ENCODE measurements at regions not wholly inside any gene's neighbourhood (a gene's known extent, or its start where the extent isn't known, plus 50 kb on each side); places are given as distances from the start of the nearest gene placed in this dataset.
"Not testable (repeated sequence)": the region's sequence is repeated elsewhere in the genome, so short reads cannot be mapped to it uniquely, and the experiment has no call there.

DNA sequence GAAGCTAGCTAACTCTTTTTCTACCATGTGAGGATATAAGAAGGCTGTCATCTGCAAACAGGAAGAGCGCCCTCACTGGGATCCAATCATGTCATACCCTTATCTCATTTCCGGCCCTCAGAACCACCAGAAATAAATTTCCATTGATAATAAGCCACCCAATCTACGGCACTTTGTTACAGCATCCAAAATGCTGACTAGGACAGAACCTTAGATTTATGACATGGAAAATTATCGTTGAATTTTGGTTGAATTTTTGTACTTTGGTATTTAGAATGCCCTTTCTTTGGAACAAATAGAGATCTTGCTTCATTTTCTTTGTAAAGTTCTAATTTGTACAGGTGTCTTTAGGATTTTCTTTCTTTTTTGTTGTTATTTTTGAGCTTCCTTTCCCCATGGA, 53.3 kb upstream of the CYLC2 start:
- DNase-seq: no peak

- peak; percentile 8 for DNase-seq
These were observed 72.6 kb upstream of the CYLC2 start for GRCh38 chr9:102922526-102922925.

DNA sequence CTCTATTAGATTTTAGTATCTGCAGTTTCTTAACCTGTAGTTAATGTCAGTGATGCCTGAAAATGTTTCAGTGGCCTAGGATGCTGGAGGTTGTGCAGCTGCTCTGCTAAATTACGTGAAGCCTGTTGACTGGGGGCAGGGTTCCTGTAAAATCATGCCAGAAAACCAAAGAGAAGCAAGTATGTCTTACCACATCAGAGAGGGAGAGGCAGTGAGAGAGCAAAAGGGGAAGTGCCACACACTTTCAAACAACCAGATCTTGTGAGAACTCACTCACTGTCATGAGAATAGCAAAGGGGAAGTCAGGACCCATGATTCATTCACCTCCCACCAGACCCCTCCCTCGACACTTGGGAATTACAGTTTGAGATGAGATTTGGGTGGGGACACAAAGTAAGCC, 83.9 kb upstream of the CYLC2 start:
- DNase-seq: no peak

DNA sequence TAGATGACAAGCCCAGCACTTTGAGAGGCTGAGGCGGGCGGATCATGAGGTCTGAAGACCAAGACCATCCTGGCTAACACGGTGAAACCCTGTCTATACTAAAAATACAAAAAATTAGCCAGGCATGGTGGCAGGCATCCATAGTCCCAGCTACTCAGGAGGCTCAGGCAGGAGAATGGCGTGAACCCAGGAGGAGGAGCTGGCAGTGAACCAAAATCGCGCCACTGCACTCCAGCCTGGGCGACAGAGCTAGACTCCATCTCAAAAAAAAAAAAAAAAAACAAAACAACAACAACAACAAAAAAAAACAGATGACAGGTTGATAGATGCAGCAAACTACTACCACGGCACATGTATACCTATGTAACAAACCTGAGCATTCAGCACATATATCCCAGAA, 89.3 kb upstream of the CYLC2 start:
- not testable (repeated sequence) for DNase-seq

GRCh38 chr9:102892025-102892424, 103.1 kb upstream of the CYLC2 start:
- DNase-seq: no peak

- DNase-seq: not testable (repeated sequence)
These were observed 106.4 kb upstream of the CYLC2 start for GRCh38 chr9:102888747-102889146.

DNA sequence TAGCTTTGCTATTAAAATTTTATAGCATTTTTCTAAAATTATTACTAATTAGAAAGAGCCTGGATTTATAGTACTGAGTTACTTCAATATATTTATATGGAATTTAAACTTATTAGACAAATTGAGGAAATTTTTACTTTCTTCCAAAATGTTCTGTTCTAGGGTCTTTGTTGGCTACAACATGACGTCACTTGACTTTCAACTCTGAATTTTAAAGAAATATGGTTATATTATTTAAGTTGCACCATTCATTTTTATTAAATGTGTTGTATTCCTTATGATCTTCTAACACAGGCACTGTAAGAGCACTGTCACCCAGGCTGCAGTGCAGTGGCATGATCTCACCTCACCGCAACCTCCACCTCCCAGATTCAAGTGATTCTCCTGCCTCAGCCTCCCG, 119.4 kb upstream of the CYLC2 start:
- no peak for DNase-seq

- DNase-seq: no peak
These were observed 127.6 kb upstream of the CYLC2 start for GRCh38 chr9:102867488-102867887.

DNA sequence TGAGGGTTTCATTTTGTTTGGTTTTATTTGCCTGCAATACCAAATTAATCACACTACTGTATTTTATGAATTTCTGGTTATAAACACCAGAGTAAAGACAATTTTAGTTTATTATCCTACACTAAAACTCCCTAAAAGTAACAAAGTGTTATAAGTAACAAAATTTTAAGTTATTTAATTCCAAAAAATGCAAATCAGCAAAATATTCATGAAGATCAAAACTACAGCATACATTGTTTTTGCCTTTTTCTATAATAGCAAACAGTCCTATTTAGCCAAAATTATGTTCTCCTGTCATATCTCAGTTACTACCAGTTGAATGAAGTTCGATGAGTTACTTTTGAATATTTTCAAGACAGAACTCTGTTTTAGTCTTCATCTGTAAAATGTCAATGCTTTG, 132.7 kb upstream of the CYLC2 start:
- DNase-seq: no peak

GRCh38 chr9:102855641-102856040, 139.5 kb upstream of the CYLC2 start:
- no peak for DNase-seq

DNA sequence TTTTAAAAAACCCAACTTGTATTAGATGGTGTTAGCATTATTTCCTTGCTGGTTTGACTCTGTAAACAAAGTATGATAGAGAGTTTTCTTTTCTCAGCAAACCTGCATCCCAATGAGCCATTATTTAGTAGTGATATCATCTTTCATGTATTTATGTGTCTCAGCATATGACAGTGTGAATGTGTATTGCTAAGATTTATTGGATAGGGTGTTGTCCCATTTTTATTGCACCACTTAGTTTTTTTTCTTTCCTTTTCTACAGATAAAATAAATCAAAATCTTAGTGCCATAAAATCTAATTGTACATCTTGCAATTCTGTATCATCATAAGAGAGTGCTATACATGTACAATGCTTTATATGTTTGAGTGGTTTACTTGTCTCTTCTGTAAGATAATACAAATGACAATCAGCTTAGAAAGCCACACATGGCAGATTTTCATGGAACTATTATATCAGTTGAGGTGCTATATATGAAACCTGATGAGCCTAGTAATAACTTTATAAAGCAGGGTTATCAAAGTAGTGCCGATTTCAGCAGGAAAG, 149.2 kb upstream of the CYLC2 start:
- no peak for DNase-seq

DNA sequence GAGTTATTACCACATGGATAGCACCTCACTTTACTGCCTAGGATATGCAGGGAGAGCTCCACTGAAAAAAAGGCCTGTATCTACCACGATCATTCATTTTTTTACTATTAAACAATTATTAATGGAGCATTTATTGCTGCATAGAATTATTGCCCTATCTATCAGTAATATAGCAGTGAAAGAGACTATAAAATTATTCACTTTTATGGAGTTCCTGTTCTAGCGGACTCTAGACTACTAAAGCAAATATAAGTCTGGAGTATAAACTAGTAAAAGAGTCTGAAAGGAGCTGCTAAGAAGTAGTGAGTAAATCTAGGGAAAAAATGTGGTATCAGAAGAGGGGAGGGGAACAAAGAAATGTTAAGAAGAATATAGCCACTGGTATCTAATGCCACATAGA, 150.4 kb upstream of the CYLC2 start:
- no peak for DNase-seq

GRCh38 chr9:102842423-102842822, 152.7 kb upstream of the CYLC2 start:
- DNase-seq: no peak

GRCh38 chr9:102841376-102841775, 153.8 kb upstream of the CYLC2 start:
- no peak for DNase-seq

- no peak for DNase-seq
These were observed 154.8 kb upstream of the CYLC2 start for GRCh38 chr9:102840335-102840734.

DNA sequence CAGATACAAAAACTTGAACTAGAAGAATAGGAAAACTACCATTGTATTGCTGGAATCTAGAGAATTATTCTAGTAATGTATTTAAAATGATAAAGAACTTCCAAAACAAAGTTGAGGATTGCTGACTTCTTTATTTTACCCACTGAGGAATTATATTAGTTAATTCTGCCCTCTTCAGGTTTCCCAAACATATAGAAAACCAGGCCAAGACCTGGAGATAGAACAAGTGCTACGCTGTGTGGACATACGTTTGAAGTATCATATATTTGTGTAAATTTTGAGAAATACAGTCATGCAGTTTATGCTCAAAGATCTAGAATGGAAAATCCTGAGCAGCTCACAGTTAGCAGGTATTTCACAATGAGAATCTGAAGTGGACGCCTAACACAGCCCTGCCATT, 162.3 kb upstream of the CYLC2 start:
- no peak for DNase-seq

- DNase-seq: no peak
These were observed 198.9 kb upstream of the CYLC2 start for GRCh38 chr9:102796244-102796643.

GRCh38 chr9:102795532-102795931, 199.6 kb upstream of the CYLC2 start:
- no peak for DNase-seq

DNA sequence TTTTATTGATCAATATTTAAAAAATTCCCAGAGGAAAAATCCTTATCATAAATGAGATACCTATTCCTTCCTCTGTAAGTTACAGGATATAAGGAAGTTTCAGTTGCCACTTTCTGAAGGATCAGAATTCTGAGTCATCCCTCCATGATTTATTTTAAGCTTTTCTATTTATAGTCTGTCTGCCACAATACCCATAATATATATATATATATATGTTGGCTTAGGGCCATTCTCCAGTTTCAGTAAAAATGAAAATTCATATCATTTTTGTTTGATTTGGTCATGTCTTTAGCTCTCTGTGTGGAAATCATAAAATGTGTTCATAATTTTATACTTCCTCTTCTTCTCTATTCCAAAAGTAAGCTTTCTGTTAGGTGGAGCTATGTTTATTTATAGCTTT, 215.8 kb upstream of the CYLC2 start:
- no peak for DNase-seq

DNA sequence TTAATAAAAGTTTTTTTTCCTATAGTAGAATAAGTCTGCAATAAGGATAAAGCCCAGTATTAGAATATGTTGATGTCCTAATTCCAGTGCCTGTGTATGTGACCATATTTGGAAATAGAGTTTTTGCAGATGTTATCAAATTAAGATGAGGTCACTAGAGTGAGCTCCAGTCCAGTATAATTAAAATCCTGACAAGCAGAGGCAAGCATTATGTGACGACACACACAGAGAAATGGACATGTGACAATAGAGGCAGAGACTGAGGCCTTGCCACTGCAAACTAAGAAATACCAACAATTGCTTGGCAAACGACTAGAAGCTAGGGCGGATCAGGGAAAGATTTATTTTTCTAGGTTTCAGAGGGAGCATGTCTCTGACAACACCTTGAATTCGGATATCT, 216.4 kb upstream of the CYLC2 start:
- DNase-seq: no peak

DNA sequence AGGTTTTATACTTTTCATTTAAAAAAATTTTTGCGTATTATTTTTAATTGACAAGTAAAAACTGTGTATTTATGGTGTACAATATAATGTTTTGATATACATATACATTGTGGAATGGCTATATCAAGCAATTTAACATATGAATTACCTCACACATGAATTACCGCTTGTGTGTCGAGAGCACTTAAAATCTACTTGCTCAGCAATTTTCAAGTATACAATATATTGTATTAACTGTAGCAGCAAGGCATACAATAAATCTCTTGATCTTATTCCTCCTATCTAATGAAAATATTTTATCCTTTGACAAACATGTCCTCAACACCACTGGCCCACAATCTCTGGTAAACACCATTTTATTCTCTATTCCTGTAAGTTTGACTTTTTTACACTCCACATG, 224.4 kb upstream of the CYLC2 start:
- DNase-seq: no peak

- DNase-seq: no peak
These were observed 225.8 kb upstream of the CYLC2 start for GRCh38 chr9:102769307-102769706.

DNA sequence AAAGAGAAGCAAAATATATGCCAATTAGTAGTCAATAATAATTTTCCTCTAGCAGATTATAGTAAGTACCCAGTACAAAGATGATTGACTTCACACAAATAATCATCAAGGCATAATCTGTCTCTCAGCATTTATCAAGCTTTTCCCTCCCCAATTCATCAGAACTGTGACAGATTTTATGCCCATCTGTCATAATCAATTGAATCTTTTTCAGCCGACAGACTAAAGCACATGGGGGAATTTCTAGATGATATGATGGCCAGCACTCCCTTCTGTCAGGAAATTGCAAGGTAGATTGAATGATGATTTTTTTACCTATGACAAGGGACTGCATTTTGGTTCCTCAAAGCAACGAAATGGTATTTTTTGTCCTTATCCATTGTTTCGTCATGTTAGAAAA, 227.1 kb upstream of the CYLC2 start:
- DNase-seq: peak; percentile 71

DNA sequence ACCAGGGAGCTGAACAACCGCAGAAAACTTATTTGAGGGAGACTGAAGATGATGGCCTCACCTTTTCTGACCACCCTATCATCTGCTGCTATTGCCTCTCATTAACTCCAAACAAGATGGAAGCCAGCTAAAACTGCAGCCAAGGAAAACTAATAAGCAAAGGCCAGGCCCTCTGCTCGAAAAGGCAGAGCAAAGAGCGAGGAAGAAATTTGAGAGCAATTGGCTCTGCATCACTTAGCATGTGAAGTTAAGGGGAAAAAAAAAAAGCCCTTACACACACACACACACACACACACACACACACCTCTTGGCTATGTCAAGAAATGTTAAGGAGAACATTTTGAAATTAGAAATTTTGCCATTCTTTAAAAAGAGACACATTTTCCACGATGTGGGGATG, 228.1 kb upstream of the CYLC2 start:
- peak; percentile 44 for DNase-seq

GRCh38 chr9:102740578-102740977, 254.6 kb upstream of the CYLC2 start:
- DNase-seq: no peak

DNA sequence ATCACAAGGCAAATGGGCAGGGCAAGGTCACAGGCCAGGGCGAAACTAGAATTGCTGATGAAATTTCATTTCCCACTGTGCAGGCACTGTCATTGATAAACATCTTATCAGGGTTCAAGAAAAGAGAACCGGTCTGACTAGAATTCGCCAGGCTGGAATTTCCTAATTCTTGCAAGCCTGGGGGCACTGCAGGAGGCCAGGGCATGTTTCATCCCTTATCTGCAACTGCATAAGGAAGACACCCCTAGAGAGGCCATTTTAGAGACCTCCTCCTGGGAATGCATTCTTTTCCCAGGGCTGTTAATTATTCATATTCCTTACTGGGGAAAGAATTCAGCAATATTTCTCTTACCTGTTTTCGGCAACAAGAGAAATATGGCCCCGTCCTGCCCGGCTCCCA, 266.2 kb upstream of the CYLC2 start:
- no peak for DNase-seq

All from eye (tissue), 1 donor.